Suprapubic skin (tissue), 4 donors: ENCODE measurements at regions not wholly inside any gene's neighbourhood (a gene's known extent, or its start where the extent isn't known, plus 50 kb on each side); places are given as distances from the start of the nearest gene placed in this dataset.

Source experiments
- DNase-seq, 2 donors: peaks; one replicate each; pipeline ENCODE4 v3.0.0-alpha.2; 2019; ENCODE audit warnings: low spot score in 2 of 2
- H3K27ac ChIP-seq: fragments of 200-600 bp; sonication (generic); one replicate; pipeline ENCODE4 v1.5.1; 2019
- H3K27me3 ChIP-seq: fragments of 200-600 bp; sonication (generic); one replicate; pipeline ENCODE4 v1.5.1; 2019
- H3K36me3 ChIP-seq: fragments of 200-600 bp; sonication (generic); one replicate; pipeline ENCODE4 v1.5.1; 2019
- H3K4me1 ChIP-seq: fragments of 200-600 bp; sonication (generic); one replicate; pipeline ENCODE4 v1.5.1; 2019
- H3K4me3 ChIP-seq: fragments of 200-600 bp; sonication (generic); one replicate; pipeline ENCODE4 v1.5.1; 2019; ENCODE audit warnings: mild to moderate bottlenecking
- H3K9me3 ChIP-seq: fragments of 200-600 bp; sonication (generic); one replicate; pipeline ENCODE4 v1.5.1; 2019
- EP300 ChIP-seq: sonication (generic); formaldehyde crosslinking; IDR thresholded peaks from one replicate; pipeline ENCODE4 v1.6.1; 2017; ENCODE audit warnings: antibody characterized with exemption
- POLR2A ChIP-seq, 2 donors: fragments of 450-650 bp; IDR thresholded peaks; one replicate each; pipeline ENCODE4 v1.6.1; 2017; ENCODE audit warnings: antibody characterized with exemption in 2 of 2, mild to moderate bottlenecking in 2 of 2, moderate library complexity in 2 of 2
- POLR2AphosphoS5 ChIP-seq, 3 donors: sonication (generic); formaldehyde crosslinking; IDR thresholded peaks; one replicate each; pipeline ENCODE4 v1.6.1; 2017; ENCODE audit warnings: antibody characterized with exemption in 3 of 3
- WGBS: methylation state at CpG from one replicate; pipeline ENCODE4 v1.1.5; 2018; 5-methylcytosine and 5-hydroxymethylcytosine counted together
- TF ChIP-seq, protein P1 (sequence below), 2 donors: fragments of 200-600 bp in 1 of 2; fragments of 450-650 bp in 1 of 2; sonication (generic) in 1 of 2; IDR thresholded peaks; one replicate each; pipeline ENCODE4 v1.5.1; 2016 to 2019; ENCODE audit warnings: antibody characterized with exemption in 2 of 2, mild to moderate bottlenecking in 1 of 2, moderate library complexity in 1 of 2

- TF ChIP-seq EP300 (no peak), POLR2A (IDR thresholded peaks at IDR 0.05) (no peak), POLR2AphosphoS5 (IDR thresholded peaks at IDR 0.05) (no peak)
- TF ChIP-seq, protein P1, sequence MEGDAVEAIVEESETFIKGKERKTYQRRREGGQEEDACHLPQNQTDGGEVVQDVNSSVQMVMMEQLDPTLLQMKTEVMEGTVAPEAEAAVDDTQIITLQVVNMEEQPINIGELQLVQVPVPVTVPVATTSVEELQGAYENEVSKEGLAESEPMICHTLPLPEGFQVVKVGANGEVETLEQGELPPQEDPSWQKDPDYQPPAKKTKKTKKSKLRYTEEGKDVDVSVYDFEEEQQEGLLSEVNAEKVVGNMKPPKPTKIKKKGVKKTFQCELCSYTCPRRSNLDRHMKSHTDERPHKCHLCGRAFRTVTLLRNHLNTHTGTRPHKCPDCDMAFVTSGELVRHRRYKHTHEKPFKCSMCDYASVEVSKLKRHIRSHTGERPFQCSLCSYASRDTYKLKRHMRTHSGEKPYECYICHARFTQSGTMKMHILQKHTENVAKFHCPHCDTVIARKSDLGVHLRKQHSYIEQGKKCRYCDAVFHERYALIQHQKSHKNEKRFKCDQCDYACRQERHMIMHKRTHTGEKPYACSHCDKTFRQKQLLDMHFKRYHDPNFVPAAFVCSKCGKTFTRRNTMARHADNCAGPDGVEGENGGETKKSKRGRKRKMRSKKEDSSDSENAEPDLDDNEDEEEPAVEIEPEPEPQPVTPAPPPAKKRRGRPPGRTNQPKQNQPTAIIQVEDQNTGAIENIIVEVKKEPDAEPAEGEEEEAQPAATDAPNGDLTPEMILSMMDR (IDR thresholded peaks at IDR 0.05), result no peak
- Histone ChIP-seq H3K4me3 (no peak overlapping the region), H3K27ac (no peak overlapping the region), H3K9me3 (no peaks in the 10 kb centered on the region), H3K27me3 (peaks cover 10% of the 10 kb centered on the region), H3K4me1 (peaks cover 12% of the 10 kb centered on the region), H3K36me3 (no peaks in the 10 kb centered on the region)
- 86% methylated on average over 9 of the region's 9 CpGs for WGBS
- no peak for DNase-seq
Measured at GRCh38 chr5:159774476-159775031, 141.7 kb upstream of the ADRA1B start.

GRCh38 chr5:159775890-159776289 is 140.4 kb upstream of the ADRA1B start:
- peaks cover 10% of the 10 kb centered on the region for H3K27me3 ChIP-seq
- TF ChIP-seq POLR2A (IDR thresholded peaks at IDR 0.05), result no peak
- no peak for TF ChIP-seq EP300
- TF ChIP-seq POLR2AphosphoS5 (IDR thresholded peaks at IDR 0.05), result no peak
- TF ChIP-seq, protein P1 (IDR thresholded peaks at IDR 0.05), result no peak
- no peaks in the 10 kb centered on the region for H3K36me3 ChIP-seq
- no peak for DNase-seq
- H3K4me3 ChIP-seq, result no peak overlapping the region
- H3K4me1 ChIP-seq, result peaks cover 12% of the 10 kb centered on the region
- H3K27ac ChIP-seq, result no peak overlapping the region
- WGBS, result 85% methylated on average over 3 of the region's 3 CpGs
- H3K9me3 ChIP-seq, result no peaks in the 10 kb centered on the region

GRCh38 chr5:159777049-159777660 is 139.1 kb upstream of the ADRA1B start:
- no peak overlapping the region for H3K4me3 ChIP-seq
- no peaks in the 10 kb centered on the region for H3K9me3 ChIP-seq
- TF ChIP-seq POLR2A (IDR thresholded peaks at IDR 0.05), result no peak
- TF ChIP-seq EP300, result no peak
- TF ChIP-seq, protein P1 (IDR thresholded peaks at IDR 0.05), result no peak
- TF ChIP-seq POLR2AphosphoS5 (IDR thresholded peaks at IDR 0.05), result no peak
- no peaks in the 10 kb centered on the region for H3K36me3 ChIP-seq
- peaks cover 10% of the 10 kb centered on the region for H3K27me3 ChIP-seq
- no peak for DNase-seq
- WGBS, result 93% methylated on average over 9 of the region's 9 CpGs
- H3K4me1 ChIP-seq, result peaks cover 12% of the 10 kb centered on the region
- H3K27ac ChIP-seq, result no peak overlapping the region

DNA sequence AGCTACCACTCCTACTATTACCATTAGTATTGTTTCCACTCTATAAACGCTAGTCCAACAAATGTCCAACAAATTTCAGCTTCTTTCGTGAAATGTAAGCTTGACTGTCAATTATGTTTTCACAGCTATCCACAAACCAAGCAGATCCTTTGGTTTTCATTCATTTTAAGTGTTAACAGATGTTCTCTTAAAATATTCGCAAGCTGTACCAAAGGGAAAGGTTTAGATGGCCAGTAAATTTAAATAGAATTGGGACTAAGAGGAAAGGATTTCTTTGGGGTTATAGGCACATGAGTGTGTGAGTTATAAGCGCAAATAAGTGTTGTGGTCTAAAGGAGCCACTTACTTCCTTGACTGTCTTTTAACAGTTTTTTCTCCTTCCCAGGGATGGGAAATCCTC is 136.8 kb upstream of the ADRA1B start:
- no peaks in the 10 kb centered on the region for H3K9me3 ChIP-seq
- peaks cover under 1% of the 10 kb centered on the region for H3K27me3 ChIP-seq
- TF ChIP-seq EP300 (no peak), POLR2A (IDR thresholded peaks at IDR 0.05) (no peak), POLR2AphosphoS5 (IDR thresholded peaks at IDR 0.05) (no peak)
- TF ChIP-seq, protein P1 (IDR thresholded peaks at IDR 0.05), result no peak
- H3K36me3 ChIP-seq, result no peaks in the 10 kb centered on the region
- 73% methylated on average over 4 of the region's 4 CpGs for WGBS
- no peak overlapping the region for H3K4me3 ChIP-seq
- H3K4me1 ChIP-seq, result no peaks in the 10 kb centered on the region
- H3K27ac ChIP-seq, result no peak overlapping the region
- DNase-seq, result no peak

GRCh38 chr5:159780246-159780645 is 136.0 kb upstream of the ADRA1B start:
- TF ChIP-seq EP300 (no peak), POLR2AphosphoS5 (IDR thresholded peaks at IDR 0.05) (no peak), POLR2A (IDR thresholded peaks at IDR 0.05) (no peak)
- TF ChIP-seq, protein P1 (IDR thresholded peaks at IDR 0.05), result no peak
- Histone ChIP-seq H3K27me3 (no peaks in the 10 kb centered on the region), H3K4me1 (no peaks in the 10 kb centered on the region), H3K9me3 (no peaks in the 10 kb centered on the region), H3K36me3 (no peaks in the 10 kb centered on the region), H3K27ac (no peak overlapping the region), H3K4me3 (no peak overlapping the region)
- DNase-seq, result no peak
- 87% methylated on average over 3 of the region's 3 CpGs for WGBS
